Sigmoid colon (tissue), 6 donors: ENCODE measurements at regions not wholly inside any gene's neighbourhood (a gene's known extent, or its start where the extent isn't known, plus 50 kb on each side); places are given as distances from the start of the nearest gene placed in this dataset.

Experiments
- DNase-seq: peaks from one replicate; pipeline ENCODE4 v3.0.0-alpha.2; 2019
- H3K27ac ChIP-seq, 4 donors: fragments of 200-600 bp; sonication (generic); one replicate each; pipeline ENCODE4 v1.5.1; 2016 to 2019; ENCODE audit warnings: mild to moderate bottlenecking in 1 of 4
- H3K27me3 ChIP-seq, 3 donors: fragments of 200-600 bp; sonication (generic); one replicate each; pipeline ENCODE4 v1.5.1; 2019; ENCODE audit warnings: mild to moderate bottlenecking in 1 of 3
- H3K36me3 ChIP-seq, 4 donors: fragments of 200-600 bp; sonication (generic); one replicate each; pipeline ENCODE4 v1.5.1; 2016 to 2019
- H3K4me1 ChIP-seq, 4 donors: fragments of 200-600 bp; sonication (generic); one replicate each; pipeline ENCODE4 v1.5.1; 2017 to 2019
- H3K4me3 ChIP-seq, 4 donors: fragments of 200-600 bp; sonication (generic); one replicate each; pipeline ENCODE4 v1.5.1; 2017 to 2019; ENCODE audit warnings: mild to moderate bottlenecking in 2 of 4, moderate library complexity in 1 of 4
- H3K9me3 ChIP-seq, 4 donors: fragments of 200-600 bp in 3 of 4; sonication (generic) in 3 of 4; one replicate each; pipeline versions ENCODE4 v1.5.1 to v1.6.1; 2013 to 2019
- EP300 ChIP-seq, 4 donors: sonication (generic); formaldehyde crosslinking; IDR thresholded peaks; one replicate each; pipeline ENCODE4 v1.6.1; 2017; ENCODE audit warnings: antibody characterized with exemption in 4 of 4
- POLR2A ChIP-seq, 2 donors: fragments of 450-650 bp; IDR thresholded peaks; one replicate each; pipeline ENCODE4 v1.6.1; 2016; ENCODE audit warnings: antibody characterized with exemption in 2 of 2, mild to moderate bottlenecking in 2 of 2, moderate library complexity in 2 of 2
- POLR2AphosphoS5 ChIP-seq, 4 donors: sonication (generic); formaldehyde crosslinking; IDR thresholded peaks; one replicate each; pipeline ENCODE4 v1.6.1; 2017; ENCODE audit warnings: antibody characterized with exemption in 4 of 4
- WGBS, 2 donors: extraction: QIAGEN DNeasy Blood & Tissue Kit; methylation state at CpG; one replicate each; pipeline ENCODE4 v1.1.7; 2013; 5-methylcytosine and 5-hydroxymethylcytosine counted together
- intact Hi-C: fragments of 100-400 bp; cut with DNase I; formaldehyde crosslinking; loops from one replicate; pipeline ENCODE4 v1.15.1; 2023
- TF ChIP-seq, protein P1 (sequence below), 4 experiments: fragments of 450-650 bp in 3 of 4; fragments of 200-600 bp in 1 of 4; IDR thresholded peaks; one replicate each; pipeline ENCODE4 v1.5.1; 2016 to 2019; ENCODE audit warnings: antibody characterized with exemption in 4 of 4, mild to moderate bottlenecking in 3 of 4, moderate library complexity in 2 of 4
- donor health status: healthy with polysubstance abuse.
- donor health status: healthy.

- H3K36me3 ChIP-seq, result no peaks in the 10 kb centered on the region
- no peak for TF ChIP-seq EP300 (IDR thresholded peaks at IDR 0.05)
- no peak for TF ChIP-seq POLR2AphosphoS5 (IDR thresholded peaks at IDR 0.05)
- TF ChIP-seq POLR2A (IDR thresholded peaks at IDR 0.05), result no peak
- TF ChIP-seq, protein P1, sequence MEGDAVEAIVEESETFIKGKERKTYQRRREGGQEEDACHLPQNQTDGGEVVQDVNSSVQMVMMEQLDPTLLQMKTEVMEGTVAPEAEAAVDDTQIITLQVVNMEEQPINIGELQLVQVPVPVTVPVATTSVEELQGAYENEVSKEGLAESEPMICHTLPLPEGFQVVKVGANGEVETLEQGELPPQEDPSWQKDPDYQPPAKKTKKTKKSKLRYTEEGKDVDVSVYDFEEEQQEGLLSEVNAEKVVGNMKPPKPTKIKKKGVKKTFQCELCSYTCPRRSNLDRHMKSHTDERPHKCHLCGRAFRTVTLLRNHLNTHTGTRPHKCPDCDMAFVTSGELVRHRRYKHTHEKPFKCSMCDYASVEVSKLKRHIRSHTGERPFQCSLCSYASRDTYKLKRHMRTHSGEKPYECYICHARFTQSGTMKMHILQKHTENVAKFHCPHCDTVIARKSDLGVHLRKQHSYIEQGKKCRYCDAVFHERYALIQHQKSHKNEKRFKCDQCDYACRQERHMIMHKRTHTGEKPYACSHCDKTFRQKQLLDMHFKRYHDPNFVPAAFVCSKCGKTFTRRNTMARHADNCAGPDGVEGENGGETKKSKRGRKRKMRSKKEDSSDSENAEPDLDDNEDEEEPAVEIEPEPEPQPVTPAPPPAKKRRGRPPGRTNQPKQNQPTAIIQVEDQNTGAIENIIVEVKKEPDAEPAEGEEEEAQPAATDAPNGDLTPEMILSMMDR (IDR thresholded peaks at IDR 0.05), result no peak
- DNase-seq, result no peak
- no peaks in the 10 kb centered on the region for H3K9me3 ChIP-seq
- H3K4me1 ChIP-seq, result peaks cover 0 to 5% (median 0%) of the 10 kb centered on the region in 4 donors
- H3K4me3 ChIP-seq, result no peak overlapping the region
- 82 to 96% methylated on average over 3 of the region's 3 CpGs for WGBS, 2 donors
- H3K27ac ChIP-seq, result no peak overlapping the region
- no peaks in the 10 kb centered on the region for H3K27me3 ChIP-seq
- intact Hi-C loops, result loop anchor here (2.0 kb wide), 1 partner anchor 1223 kb away; no protein-coding TSS in a partner anchor
These were observed 115.9 kb downstream of the RFC3 start for GRCh38 chr13:33933810-33934209.

- Histone ChIP-seq H3K9me3 (no peaks in the 10 kb centered on the region), H3K27me3 (no peaks in the 10 kb centered on the region), H3K27ac (no peak overlapping the region), H3K4me1 (peaks cover 0 to 5% (median 0%) of the 10 kb centered on the region in 4 donors), H3K4me3 (no peak overlapping the region), H3K36me3 (no peaks in the 10 kb centered on the region)
- TF ChIP-seq, protein P1 (IDR thresholded peaks at IDR 0.05), result no peak
- TF ChIP-seq POLR2A (IDR thresholded peaks at IDR 0.05) (no peak), EP300 (IDR thresholded peaks at IDR 0.05) (no peak), POLR2AphosphoS5 (IDR thresholded peaks at IDR 0.05) (no peak)
- WGBS, 2 donors, result 91 to 94% methylated on average over 2 of the region's 2 CpGs
- intact Hi-C loops, result no loop called here
- DNase-seq, result no peak
These were observed 116.4 kb downstream of the RFC3 start for GRCh38 chr13:33934343-33934742.

DNA sequence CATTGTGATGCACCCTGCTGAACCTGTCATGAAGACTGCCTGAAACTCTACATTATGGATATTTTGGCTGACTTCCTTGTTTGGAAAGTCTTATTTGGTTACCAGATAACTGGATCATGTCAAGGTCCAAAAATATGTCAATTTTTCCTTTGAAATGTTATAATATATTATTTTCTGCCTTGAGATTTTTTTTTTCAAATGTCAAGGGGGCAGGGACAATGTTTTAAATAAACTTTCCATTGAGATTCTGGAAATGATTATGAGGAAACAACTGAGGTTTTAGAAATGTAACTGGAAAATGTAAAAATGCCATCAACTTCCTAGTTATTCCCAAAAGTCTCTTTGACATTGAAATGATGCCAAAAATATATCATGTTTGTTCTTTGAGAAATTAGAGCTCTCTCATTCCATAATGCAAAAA is 117.0 kb downstream of the RFC3 start:
- no peaks in the 10 kb centered on the region for H3K36me3 ChIP-seq
- TF ChIP-seq POLR2A (IDR thresholded peaks at IDR 0.05) (no peak), EP300 (IDR thresholded peaks at IDR 0.05) (no peak), POLR2AphosphoS5 (IDR thresholded peaks at IDR 0.05) (no peak)
- TF ChIP-seq, protein P1 (IDR thresholded peaks at IDR 0.05), result no peak
- no peak overlapping the region for H3K27ac ChIP-seq
- H3K27me3 ChIP-seq, result no peaks in the 10 kb centered on the region
- H3K4me1 ChIP-seq, result peaks cover 0 to 5% (median 0%) of the 10 kb centered on the region in 4 donors
- intact Hi-C loops, result no loop called here
- no peaks in the 10 kb centered on the region for H3K9me3 ChIP-seq
- no peak for DNase-seq
- H3K4me3 ChIP-seq, result no peak overlapping the region

- TF ChIP-seq POLR2AphosphoS5 (IDR thresholded peaks at IDR 0.05) (no peak), EP300 (IDR thresholded peaks at IDR 0.05) (no peak), POLR2A (IDR thresholded peaks at IDR 0.05) (no peak)
- TF ChIP-seq, protein P1 (IDR thresholded peaks at IDR 0.05), result no peak
- no peaks in the 10 kb centered on the region for H3K36me3 ChIP-seq
- DNase-seq, result no peak
- 97% methylated on average over 4 of the region's 4 CpGs for WGBS, 2 donors
- H3K27me3 ChIP-seq, result no peaks in the 10 kb centered on the region
- H3K4me3 ChIP-seq, result no peak overlapping the region
- H3K27ac ChIP-seq, result no peak overlapping the region
- H3K9me3 ChIP-seq, result no peaks in the 10 kb centered on the region
- intact Hi-C loops, result no loop called here
- H3K4me1 ChIP-seq, result peaks cover 0 to 5% (median 0%) of the 10 kb centered on the region in 4 donors
These were observed 118.0 kb downstream of the RFC3 start for GRCh38 chr13:33935969-33936368.
